CD4-positive, CD25-positive, alpha-beta regulatory T cell (primary cell): ENCODE measurements at regions not wholly inside any gene's neighbourhood (a gene's known extent, or its start where the extent isn't known, plus 50 kb on each side); places are given as distances from the start of the nearest gene placed in this dataset.

Experiments
- ATAC-seq, 2 donors: fragments of 150-1000 bp; cut with Tn5 transposase; one replicate each; pipeline ENCODE4 v1.10.0; 2021; ENCODE audit warnings: low read depth in 2 of 2, moderate number of reproducible peaks in 2 of 2, moderate library complexity in 1 of 2
- DNase-seq, 3 donors: peaks; one replicate each; pipeline versions ENCODE4 v3.0.0 to v3.0.0-alpha.2; 2012 to 2022; ENCODE audit warnings: mixed read lengths in 1 of 3
- H3K27ac ChIP-seq: one replicate; pipeline ENCODE4 v1.7.0; 2013; ENCODE audit warnings: mild to moderate bottlenecking, low read length; ENCODE audit not compliant: insufficient read depth, poor library complexity, severe bottlenecking
- H3K27me3 ChIP-seq: one replicate; pipeline ENCODE4 v1.7.0; 2013; ENCODE audit warnings: low read length; ENCODE audit not compliant: control insufficient read depth, insufficient read depth
- H3K36me3 ChIP-seq: one replicate; pipeline ENCODE4 v1.7.0; 2013; ENCODE audit warnings: mild to moderate bottlenecking, low read length, moderate library complexity; ENCODE audit not compliant: control insufficient read depth, insufficient read depth
- H3K4me1 ChIP-seq: 2 replicates; pipeline ENCODE4 v1.7.0; 2013; ENCODE audit warnings: mild to moderate bottlenecking, low read length; ENCODE audit not compliant: insufficient read depth, control insufficient read depth, poor library complexity, severe bottlenecking
- H3K4me3 ChIP-seq: one replicate; pipeline ENCODE4 v1.7.0; 2013; ENCODE audit warnings: low read depth, mild to moderate bottlenecking, low read length, moderate library complexity
- H3K9me3 ChIP-seq, 2 experiments: 1 replicate in 1 of 2; 2 replicates in 1 of 2; pipeline ENCODE4 v1.7.0; 2013; ENCODE audit warnings: low read length in 2 of 2, mild to moderate bottlenecking in 1 of 2, moderate library complexity in 1 of 2; ENCODE audit not compliant: control insufficient read depth in 2 of 2
- H3K27ac Mint-ChIP-seq, 3 donors: one replicate each; pipeline ENCODE4 v1.8.0; 2020 to 2022; ENCODE audit warnings: mild to moderate bottlenecking in 3 of 3, mixed read lengths in 3 of 3, moderate library complexity in 2 of 3
- H3K27me3 Mint-ChIP-seq: one replicate; pipeline ENCODE4 v1.8.0; 2022; ENCODE audit warnings: mild to moderate bottlenecking, mixed read lengths
- H3K36me3 Mint-ChIP-seq: one replicate; pipeline ENCODE4 v1.8.0; 2020; ENCODE audit warnings: mixed read lengths
- H3K4me1 Mint-ChIP-seq, 4 donors: one replicate each; pipeline ENCODE4 v1.8.0; 2020 to 2022; ENCODE audit warnings: mixed read lengths in 4 of 4, mild to moderate bottlenecking in 1 of 4
- H3K4me3 Mint-ChIP-seq, 4 donors: one replicate each; pipeline ENCODE4 v1.8.0; 2020 to 2022; ENCODE audit warnings: mild to moderate bottlenecking in 4 of 4, mixed read lengths in 4 of 4, moderate library complexity in 3 of 4
- H3K9me3 Mint-ChIP-seq, 7 donors: one replicate each; pipeline ENCODE4 v1.8.0; 2020 to 2022; ENCODE audit warnings: mixed read lengths in 7 of 7, mild to moderate bottlenecking in 3 of 7, moderate library complexity in 2 of 7

DNA sequence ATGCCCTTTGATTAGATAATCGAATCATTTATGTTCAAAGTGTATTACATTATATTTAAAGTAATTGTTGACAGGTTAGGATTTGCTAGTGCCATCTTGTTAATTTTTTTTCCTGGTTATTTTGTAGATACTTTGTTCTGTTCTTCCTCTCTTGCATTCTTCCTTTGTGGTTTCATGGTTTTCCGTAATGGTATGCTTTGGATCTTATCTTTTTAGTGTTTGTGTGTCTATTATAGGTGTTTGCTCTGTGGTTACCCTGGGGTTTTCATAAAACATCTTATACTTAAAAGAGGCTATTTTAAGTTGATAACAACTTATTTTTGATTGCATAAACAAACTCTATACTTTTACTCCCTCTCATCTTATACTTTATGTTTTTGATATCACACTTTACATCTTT is 108.2 kb upstream of the SRD5A3 start:
- no peaks in the 10 kb centered on the region for H3K4me1 Mint-ChIP-seq
- Histone ChIP-seq H3K9me3 (peaks cover 0 to 10% of the 10 kb centered on the region in 2 experiments), H3K36me3 (no peaks in the 10 kb centered on the region), H3K4me3 (no peak overlapping the region), H3K27ac (no peak overlapping the region), H3K4me1 (no peaks in the 10 kb centered on the region), H3K27me3 (peaks cover 2% of the 10 kb centered on the region)
- ATAC-seq: no peak
- H3K36me3 Mint-ChIP-seq: no peaks in the 10 kb centered on the region
- no peak overlapping the region for H3K27ac Mint-ChIP-seq
- no peak overlapping the region for H3K4me3 Mint-ChIP-seq
- H3K9me3 Mint-ChIP-seq: peaks cover 3 to 30% (median 13%) of the 10 kb centered on the region in 7 donors
- peaks cover 11% of the 10 kb centered on the region for H3K27me3 Mint-ChIP-seq
- no peak for DNase-seq

DNA sequence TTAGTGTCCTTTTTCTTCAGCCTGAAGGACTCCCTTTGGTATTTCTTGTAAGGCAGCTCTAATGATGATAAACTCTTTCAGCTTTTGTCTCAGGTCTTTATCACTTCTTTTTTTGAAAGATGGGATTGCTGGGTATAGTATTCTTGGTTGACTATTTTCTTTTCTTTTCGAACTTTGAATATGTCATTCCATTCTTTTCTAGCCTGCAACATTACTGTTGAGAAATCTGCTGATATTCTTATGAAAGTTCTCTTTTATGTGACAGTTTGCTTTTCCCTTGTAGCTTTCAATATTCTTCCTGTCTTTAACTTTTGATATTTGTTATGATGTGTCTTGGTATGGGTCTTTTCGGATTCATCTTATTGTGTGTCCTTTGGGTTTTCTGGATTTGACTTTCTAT is 107.6 kb upstream of the SRD5A3 start:
- H3K9me3 Mint-ChIP-seq: peaks cover 3 to 30% (median 13%) of the 10 kb centered on the region in 7 donors
- no peaks in the 10 kb centered on the region for H3K4me1 ChIP-seq
- H3K27ac Mint-ChIP-seq: peak overlapping the region in 1 of 3 donors; percentile 80
- no peaks in the 10 kb centered on the region for H3K36me3 ChIP-seq
- H3K27me3 Mint-ChIP-seq: peaks cover 11% of the 10 kb centered on the region
- H3K4me3 ChIP-seq: no peak overlapping the region
- H3K4me3 Mint-ChIP-seq: no peak overlapping the region
- no peak overlapping the region for H3K27ac ChIP-seq
- DNase-seq (no peak), ATAC-seq (no peak)
- H3K4me1 Mint-ChIP-seq: no peaks in the 10 kb centered on the region
- H3K9me3 ChIP-seq: peaks cover 0 to 10% of the 10 kb centered on the region in 2 experiments
- no peaks in the 10 kb centered on the region for H3K36me3 Mint-ChIP-seq
- peaks cover 2% of the 10 kb centered on the region for H3K27me3 ChIP-seq

DNA sequence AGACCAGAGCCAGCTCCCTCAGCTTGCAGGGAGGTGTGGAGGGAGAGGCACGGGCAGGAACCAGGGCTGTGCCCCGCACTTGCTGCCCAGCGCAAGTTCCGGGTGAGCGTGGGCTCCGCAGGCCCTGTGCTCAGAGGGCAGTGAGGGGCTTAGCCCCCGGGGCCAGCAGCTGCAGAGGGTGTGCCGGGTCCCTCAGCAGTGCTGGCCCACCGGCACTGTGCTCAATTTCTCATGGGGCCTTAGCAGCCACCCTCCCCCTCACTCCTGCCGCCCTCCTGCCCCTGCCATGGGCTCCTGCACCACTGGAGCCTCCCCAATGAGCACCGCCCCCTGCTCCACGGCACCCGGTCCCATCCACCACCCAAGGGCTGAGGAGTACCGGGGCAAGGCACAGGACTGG is 104.6 kb upstream of the SRD5A3 start:
- Mint-ChIP-seq H3K9me3 (peaks cover 0 to 26% (median 10%) of the 10 kb centered on the region in 7 donors), H3K36me3 (no peaks in the 10 kb centered on the region), H3K4me3 (no peak overlapping the region), H3K4me1 (no peaks in the 10 kb centered on the region), H3K27ac (no peak overlapping the region), H3K27me3 (peaks cover 24% of the 10 kb centered on the region)
- Histone ChIP-seq H3K27ac (no peak overlapping the region), H3K36me3 (no peaks in the 10 kb centered on the region), H3K9me3 (peaks cover 0 to 10% of the 10 kb centered on the region in 2 experiments), H3K27me3 (no peaks in the 10 kb centered on the region), H3K4me1 (no peaks in the 10 kb centered on the region), H3K4me3 (no peak overlapping the region)
- no peak for ATAC-seq
- no peak for DNase-seq

DNA sequence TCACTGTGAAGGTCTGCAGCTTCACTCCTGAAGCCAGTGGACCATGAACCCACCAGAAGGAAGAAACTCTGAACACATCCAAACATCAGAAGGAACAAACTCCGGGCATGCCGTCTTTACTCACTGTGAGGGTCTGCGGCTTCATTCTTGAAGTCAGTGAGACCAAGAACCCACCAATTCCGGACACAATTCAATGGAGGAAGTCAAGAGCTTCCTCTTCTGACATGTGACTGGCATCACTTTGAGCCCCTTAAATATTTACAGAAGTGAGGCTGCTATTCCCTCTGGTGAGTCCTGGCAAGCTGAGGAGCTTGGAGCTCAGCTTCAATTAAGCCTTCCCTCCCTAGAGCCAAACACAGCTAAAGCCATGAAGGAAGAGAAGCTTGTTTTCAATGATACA is 103.5 kb upstream of the SRD5A3 start:
- Histone ChIP-seq H3K36me3 (no peaks in the 10 kb centered on the region), H3K27me3 (no peaks in the 10 kb centered on the region), H3K9me3 (peaks cover 0 to 8% of the 10 kb centered on the region in 2 experiments), H3K27ac (no peak overlapping the region), H3K4me1 (no peaks in the 10 kb centered on the region), H3K4me3 (no peak overlapping the region)
- DNase-seq (no peak), ATAC-seq (no peak)
- no peaks in the 10 kb centered on the region for H3K36me3 Mint-ChIP-seq
- no peaks in the 10 kb centered on the region for H3K4me1 Mint-ChIP-seq
- H3K4me3 Mint-ChIP-seq: no peak overlapping the region
- no peak overlapping the region for H3K27ac Mint-ChIP-seq
- peaks cover 0 to 24% (median 9%) of the 10 kb centered on the region in 7 donors for H3K9me3 Mint-ChIP-seq
- H3K27me3 Mint-ChIP-seq: peaks cover 28% of the 10 kb centered on the region

DNA sequence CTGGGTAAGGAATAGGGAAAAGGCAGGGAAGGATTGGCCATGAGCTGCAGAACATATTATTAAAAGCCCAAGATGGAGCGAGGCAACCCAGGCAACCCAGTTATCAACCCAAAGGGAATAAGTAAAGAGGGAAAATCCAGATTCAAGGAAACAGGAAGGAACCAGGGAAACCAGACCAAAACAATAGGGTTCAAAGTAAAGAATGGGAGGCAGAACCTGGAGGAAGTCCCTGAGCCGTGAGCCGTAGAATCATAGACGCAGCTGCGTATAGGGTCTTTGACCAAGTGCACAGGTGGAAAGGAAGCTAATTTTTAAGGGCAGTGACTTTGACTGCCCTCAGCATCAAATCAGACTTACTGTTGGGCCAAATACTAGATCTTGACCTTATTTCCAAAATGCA is 98.5 kb upstream of the SRD5A3 start:
- ATAC-seq (no peak), DNase-seq (no peak)
- H3K9me3 Mint-ChIP-seq: peaks cover 0 to 3% (median 0%) of the 10 kb centered on the region in 7 donors
- H3K27me3 Mint-ChIP-seq: peaks cover 28% of the 10 kb centered on the region
- Histone ChIP-seq H3K4me1 (no peaks in the 10 kb centered on the region), H3K4me3 (no peak overlapping the region), H3K27me3 (no peaks in the 10 kb centered on the region), H3K9me3 (no peaks in the 10 kb centered on the region), H3K27ac (no peak overlapping the region), H3K36me3 (no peaks in the 10 kb centered on the region)
- H3K4me1 Mint-ChIP-seq: no peaks in the 10 kb centered on the region
- H3K36me3 Mint-ChIP-seq: no peaks in the 10 kb centered on the region
- H3K4me3 Mint-ChIP-seq: no peak overlapping the region
- H3K27ac Mint-ChIP-seq: no peak overlapping the region

DNA sequence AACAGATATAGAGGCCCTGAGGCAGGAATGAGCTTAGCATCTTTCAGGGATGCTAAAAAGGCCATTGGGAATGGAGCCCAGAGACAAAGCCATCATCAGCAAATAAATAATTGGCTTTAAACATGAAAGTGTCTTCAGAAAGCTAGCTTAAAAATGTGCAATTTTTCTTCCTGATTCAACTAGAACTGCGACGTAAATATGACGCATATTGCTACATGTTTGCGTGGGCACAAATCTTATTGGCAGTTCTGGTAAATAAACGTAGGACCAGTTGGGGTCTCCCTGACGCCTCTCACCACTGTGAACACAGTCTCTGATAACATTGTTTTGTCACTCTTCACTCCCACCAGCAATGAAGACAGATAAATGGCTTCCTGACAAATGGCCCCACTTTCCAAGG is 97.3 kb upstream of the SRD5A3 start:
- no peaks in the 10 kb centered on the region for H3K9me3 ChIP-seq
- no peak for ATAC-seq
- peaks cover 0 to 3% (median 0%) of the 10 kb centered on the region in 7 donors for H3K9me3 Mint-ChIP-seq
- H3K36me3 Mint-ChIP-seq: no peaks in the 10 kb centered on the region
- no peaks in the 10 kb centered on the region for H3K4me1 Mint-ChIP-seq
- no peak overlapping the region for H3K27ac ChIP-seq
- H3K4me3 Mint-ChIP-seq: no peak overlapping the region
- H3K4me1 ChIP-seq: no peaks in the 10 kb centered on the region
- H3K27me3 ChIP-seq: no peaks in the 10 kb centered on the region
- H3K27ac Mint-ChIP-seq: no peak overlapping the region
- H3K4me3 ChIP-seq: no peak overlapping the region
- peaks cover 24% of the 10 kb centered on the region for H3K27me3 Mint-ChIP-seq
- no peak for DNase-seq
- no peaks in the 10 kb centered on the region for H3K36me3 ChIP-seq

DNA sequence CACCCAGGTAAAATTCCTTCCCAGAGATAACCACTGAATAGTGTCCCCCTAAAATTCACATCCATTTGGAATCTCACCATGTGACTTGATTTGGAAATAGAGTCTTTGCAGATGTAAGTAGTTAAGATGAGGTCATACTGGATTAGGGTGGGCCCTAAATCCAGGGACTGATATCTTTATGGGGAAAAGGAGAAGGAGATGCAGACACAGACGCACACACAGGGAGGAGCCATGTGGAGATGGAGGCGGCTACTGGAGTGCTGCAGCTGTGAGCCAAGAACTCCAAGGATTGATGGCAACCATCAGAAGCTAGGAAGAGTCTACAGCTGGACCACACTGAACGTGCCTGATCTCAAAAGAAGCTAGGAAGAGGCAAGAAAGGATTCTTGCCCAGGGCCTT is 96.6 kb upstream of the SRD5A3 start:
- H3K27ac Mint-ChIP-seq: no peak overlapping the region
- no peaks in the 10 kb centered on the region for H3K36me3 Mint-ChIP-seq
- Histone ChIP-seq H3K27me3 (no peaks in the 10 kb centered on the region), H3K27ac (no peak overlapping the region), H3K36me3 (no peaks in the 10 kb centered on the region), H3K4me3 (no peak overlapping the region), H3K9me3 (no peaks in the 10 kb centered on the region), H3K4me1 (no peaks in the 10 kb centered on the region)
- ATAC-seq: no peak
- H3K9me3 Mint-ChIP-seq: peaks cover 0 to 3% (median 0%) of the 10 kb centered on the region in 7 donors
- H3K4me1 Mint-ChIP-seq: no peaks in the 10 kb centered on the region
- no peak for DNase-seq
- H3K4me3 Mint-ChIP-seq: no peak overlapping the region
- peaks cover 20% of the 10 kb centered on the region for H3K27me3 Mint-ChIP-seq

DNA sequence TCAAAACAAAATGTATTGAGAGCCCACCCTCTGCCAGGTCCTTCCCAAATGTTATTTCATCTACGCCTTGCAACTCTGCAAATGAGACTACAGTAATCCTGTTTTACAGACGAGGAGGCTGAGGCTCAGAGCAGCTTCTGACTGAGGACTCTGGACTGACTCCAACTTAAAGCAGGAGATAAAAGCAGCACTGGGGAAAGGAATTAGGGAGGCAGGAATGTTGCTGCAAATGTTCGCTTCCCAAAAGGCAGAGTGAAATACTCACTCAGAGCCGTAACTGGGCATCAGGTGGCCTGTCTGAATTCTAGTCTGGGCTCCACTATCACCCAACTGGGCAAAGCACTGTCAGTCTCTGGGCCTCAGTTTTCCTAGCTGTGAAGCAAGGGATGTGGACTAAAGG is 94.7 kb upstream of the SRD5A3 start:
- no peak for ATAC-seq
- H3K4me3 Mint-ChIP-seq: no peak overlapping the region
- H3K9me3 ChIP-seq: no peaks in the 10 kb centered on the region

More for the DNA sequence above, 94.7 kb upstream of the SRD5A3 start:
- peaks cover 0 to 2% (median 0%) of the 10 kb centered on the region in 7 donors for H3K9me3 Mint-ChIP-seq
- H3K36me3 Mint-ChIP-seq: no peaks in the 10 kb centered on the region
- H3K27ac Mint-ChIP-seq: no peak overlapping the region
- Histone ChIP-seq H3K27me3 (no peaks in the 10 kb centered on the region), H3K27ac (no peak overlapping the region), H3K4me3 (no peak overlapping the region), H3K4me1 (no peaks in the 10 kb centered on the region), H3K36me3 (no peaks in the 10 kb centered on the region)
- no peaks in the 10 kb centered on the region for H3K4me1 Mint-ChIP-seq
- DNase-seq: no peak
- H3K27me3 Mint-ChIP-seq: peaks cover 16% of the 10 kb centered on the region
